Jurkat, Clone E6-1 (cell line): ENCODE measurements at regions not wholly inside any gene's neighbourhood (a gene's known extent, or its start where the extent isn't known, plus 50 kb on each side); places are given as distances from the start of the nearest gene placed in this dataset.
A peak's percentile ranks its signal among the peaks of the same experiment; 100 is the strongest.

Source experiments
- DNase-seq: peaks from one replicate; pipeline ENCODE4 v3.0.0-alpha.2; 2011; ENCODE audit warnings: low read depth, low spot score
- H3K4me3 ChIP-seq: 2 replicates; pipeline ENCODE4 v1.5.1; 2011; ENCODE audit warnings: mild to moderate bottlenecking, low read length, control low read depth, moderate library complexity

GRCh38 chr5:71932655-71933338 lies 174.5 kb upstream of the MAP1B start:
- no peak overlapping the region for H3K4me3 ChIP-seq
- no peak for DNase-seq

GRCh38 chr5:71934322-71934721 lies 173.0 kb upstream of the MAP1B start:
- H3K4me3 ChIP-seq, result no peak overlapping the region
- no peak for DNase-seq

- H3K4me3 ChIP-seq, result no peak overlapping the region
- DNase-seq, result peak; percentile 2
Measured at GRCh38 chr5:71937921-71938698, 169.2 kb upstream of the MAP1B start.

- no peak overlapping the region for H3K4me3 ChIP-seq
- DNase-seq, result no peak
Measured at GRCh38 chr5:71938895-71939294, 168.4 kb upstream of the MAP1B start.

- DNase-seq, result no peak
Measured at GRCh38 chr5:71939452-71940230, 167.6 kb upstream of the MAP1B start.

GRCh38 chr5:71943874-71944273 lies 163.4 kb upstream of the MAP1B start:
- no peak for DNase-seq

More at GRCh38 chr5:71939452-71940230, 167.6 kb upstream of the MAP1B start:
- no peak overlapping the region for H3K4me3 ChIP-seq

GRCh38 chr5:71945436-71945835 lies 161.8 kb upstream of the MAP1B start:
- H3K4me3 ChIP-seq, result no peak overlapping the region
- no peak for DNase-seq

More at GRCh38 chr5:71943874-71944273, 163.4 kb upstream of the MAP1B start:
- H3K4me3 ChIP-seq, result no peak overlapping the region

- H3K4me3 ChIP-seq, result no peak overlapping the region
- DNase-seq, result no peak
Measured at GRCh38 chr5:71946343-71947030, 160.8 kb upstream of the MAP1B start.

GRCh38 chr5:71948206-71948605 lies 159.1 kb upstream of the MAP1B start:
- no peak for DNase-seq
- H3K4me3 ChIP-seq, result no peak overlapping the region

- DNase-seq, result no peak
- no peak overlapping the region for H3K4me3 ChIP-seq
Measured at GRCh38 chr5:71949772-71950171, 157.5 kb upstream of the MAP1B start.

- no peak for DNase-seq
- no peak overlapping the region for H3K4me3 ChIP-seq
Measured at GRCh38 chr5:71953866-71954265, 153.4 kb upstream of the MAP1B start.

GRCh38 chr5:71954329-71954728 lies 152.9 kb upstream of the MAP1B start:
- DNase-seq, result no peak
- no peak overlapping the region for H3K4me3 ChIP-seq

- DNase-seq, result no peak
- H3K4me3 ChIP-seq, result no peak overlapping the region
Measured at GRCh38 chr5:71955723-71956122, 151.6 kb upstream of the MAP1B start.

GRCh38 chr5:71957292-71957898 lies 149.9 kb upstream of the MAP1B start:
- no peak overlapping the region for H3K4me3 ChIP-seq
- no peak for DNase-seq

- H3K4me3 ChIP-seq, result no peak overlapping the region
- no peak for DNase-seq
Measured at GRCh38 chr5:71960195-71960594, 147.1 kb upstream of the MAP1B start.

GRCh38 chr5:71961786-71962185 lies 145.5 kb upstream of the MAP1B start:
- H3K4me3 ChIP-seq, result no peak overlapping the region
- DNase-seq, result no peak

- H3K4me3 ChIP-seq, result no peak overlapping the region
- no peak for DNase-seq
Measured at GRCh38 chr5:71969460-71969859, 137.8 kb upstream of the MAP1B start.

GRCh38 chr5:71971862-71972261 lies 135.4 kb upstream of the MAP1B start:
- H3K4me3 ChIP-seq, result no peak overlapping the region

More at GRCh38 chr5:71971862-71972261, 135.4 kb upstream of the MAP1B start:
- DNase-seq, result no peak
